B cell (primary cell): ENCODE measurements at regions not wholly inside any gene's neighbourhood (a gene's known extent, or its start where the extent isn't known, plus 50 kb on each side); places are given as distances from the start of the nearest gene placed in this dataset.

Experiments used
- ATAC-seq: fragments of 200-7000 bp; cut with Tn5 transposase; one replicate; pipeline ENCODE4 v1.10.0; 2021; ENCODE audit warnings: low read depth, mild to moderate bottlenecking, moderate number of reproducible peaks, moderate library complexity
- CTCF ChIA-PET: fragments of 350-600 bp; sonication (Branson Sonifier 250); formaldehyde crosslinking; loops from one replicate; lab custom pipeline; 2021; ENCODE audit warnings: antibody characterized with exemption, inconsistent platforms; lab: Charles Lee
- POLR2A ChIA-PET: fragments of 350-600 bp; sonication (Branson Sonifier 250); formaldehyde crosslinking; loops from one replicate; lab custom pipeline; 2021; ENCODE audit warnings: antibody characterized with exemption; lab: Charles Lee
- DNase-seq: peaks from one replicate; pipeline ENCODE4 v3.0.0; 2013
- H2AFZ ChIP-seq: 2 replicates; pipeline ENCODE4 v1.6.1; 2012; ENCODE audit warnings: mild to moderate bottlenecking, low read depth, low read length; ENCODE audit not compliant: insufficient read depth, poor library complexity, severe bottlenecking
- H3K27ac ChIP-seq, 2 donors: 1 replicate in 1 of 2; 2 replicates in 1 of 2; pipeline ENCODE4 v1.5.1; 2012 to 2013; ENCODE audit warnings: low read length in 2 of 2, mild to moderate bottlenecking in 2 of 2, moderate library complexity in 1 of 2
- H3K27me3 ChIP-seq, 4 experiments: fragments of 200-600 bp in 1 of 4; sonication (generic) in 1 of 4; replicated peaks in 1 of 4; 1 replicate in 2 of 4; 2 replicates in 2 of 4; pipeline versions ENCODE4 v1.6.1 to v1.7.0; 2013 to 2016; ENCODE audit warnings: low read length in 3 of 4, mild to moderate bottlenecking in 2 of 4, mixed read lengths in 1 of 4, moderate library complexity in 1 of 4; ENCODE audit not compliant: insufficient read depth in 4 of 4, control insufficient read depth in 3 of 4; ENCODE audit errors: control extremely low read depth in 1 of 4
- H3K36me3 ChIP-seq, 2 experiments: replicated peaks in 1 of 2; 1 replicate in 1 of 2; 2 replicates in 1 of 2; pipeline versions ENCODE4 v1.6.1 to v1.7.1; 2013; ENCODE audit warnings: low read length in 1 of 2; ENCODE audit not compliant: insufficient read depth in 2 of 2, control insufficient read depth in 1 of 2; ENCODE audit errors: control extremely low read depth in 1 of 2, extremely low read depth in 1 of 2
- H3K4me1 ChIP-seq, 2 donors: fragments of 200-600 bp in 1 of 2; sonication (generic) in 1 of 2; 1 replicate in 1 of 2; 2 replicates in 1 of 2; pipeline versions ENCODE4 v1.5.1 to v1.6.1; 2013 to 2017; ENCODE audit warnings: low read length in 2 of 2; ENCODE audit not compliant: control insufficient read depth in 2 of 2, insufficient read depth in 2 of 2
- H3K4me2 ChIP-seq: replicated peaks from 2 replicates; pipeline ENCODE3; 2012; ENCODE audit warnings: mild to moderate bottlenecking, low read depth, low read length; ENCODE audit not compliant: poor library complexity, severe bottlenecking
- H3K4me3 ChIP-seq, 5 experiments: fragments of 200-600 bp in 1 of 5; sonication (generic) in 1 of 5; 1 replicate in 3 of 5; 2 replicates in 2 of 5; pipeline versions ENCODE4 v1.5.1 to v1.7.0; 2011 to 2016; ENCODE audit warnings: low read length in 4 of 5, mild to moderate bottlenecking in 4 of 5, low read depth in 2 of 5, control low read depth in 1 of 5, moderate library complexity in 1 of 5; ENCODE audit not compliant: insufficient read depth in 1 of 5; ENCODE audit errors: control extremely low read depth in 1 of 5, extremely low read depth in 1 of 5
- H3K79me2 ChIP-seq: fragments of 200-600 bp; sonication (generic); one replicate; pipeline ENCODE4 v1.6.0; 2016; ENCODE audit warnings: low read length; ENCODE audit not compliant: control insufficient read depth, insufficient read depth
- H3K9ac ChIP-seq: fragments of 200-600 bp; sonication (generic); 2 replicates; pipeline ENCODE4 v1.6.1; 2017; ENCODE audit warnings: mild to moderate bottlenecking, low read length, moderate library complexity
- H3K9me3 ChIP-seq, 3 donors: one replicate each; pipeline versions ENCODE4 v1.6.1 to v1.7.1; 2013; ENCODE audit warnings: low read length in 2 of 3; ENCODE audit not compliant: control insufficient read depth in 2 of 3, insufficient read depth in 1 of 3; ENCODE audit errors: control extremely low read depth in 1 of 3
- H4K20me1 ChIP-seq: 2 replicates; pipeline ENCODE4 v1.6.0; 2012; ENCODE audit warnings: mild to moderate bottlenecking, low read length; ENCODE audit not compliant: insufficient read depth, control insufficient read depth, poor library complexity, severe bottlenecking
- H3K27ac Mint-ChIP-seq: one replicate; pipeline ENCODE4 v1.8.0; 2021; ENCODE audit warnings: mixed read lengths
- H3K27me3 Mint-ChIP-seq: one replicate; pipeline ENCODE4 v1.8.0; 2021; ENCODE audit warnings: mixed read lengths
- H3K4me1 Mint-ChIP-seq: one replicate; pipeline ENCODE4 v1.8.0; 2021; ENCODE audit warnings: mixed read lengths
- H3K4me3 Mint-ChIP-seq: one replicate; pipeline ENCODE4 v1.8.0; 2021; ENCODE audit warnings: mixed read lengths
- H3K9me3 Mint-ChIP-seq: one replicate; pipeline ENCODE4 v1.8.0; 2022; ENCODE audit warnings: mixed read lengths; ENCODE audit not compliant: insufficient read depth
- EZH2 ChIP-seq: IDR thresholded peaks from 2 replicates; pipeline ENCODE4 v1.6.1; 2012; ENCODE audit warnings: borderline replicate concordance, low read depth, mild to moderate bottlenecking, moderate library complexity, low read length; ENCODE audit not compliant: insufficient read depth, poor library complexity, severe bottlenecking
- WGBS: methylation state at CpG from one replicate; pipeline ENCODE4 v1.1.5; 2013; ENCODE audit warnings: missing lambda C conversion rate; ENCODE audit not compliant: insufficient coverage; 5-methylcytosine and 5-hydroxymethylcytosine counted together
- intact Hi-C: fragments of 100-400 bp; cut with micrococcal nuclease; formaldehyde crosslinking; loops from one replicate; pipeline ENCODE4 v1.10.0; 2022
- TF ChIP-seq, protein P1 (sequence below): fragments of 200-600 bp; IDR thresholded peaks from one replicate; pipeline ENCODE4 v1.8.0; 2022; ENCODE audit warnings: antibody characterized with exemption, mild to moderate bottlenecking

DNA sequence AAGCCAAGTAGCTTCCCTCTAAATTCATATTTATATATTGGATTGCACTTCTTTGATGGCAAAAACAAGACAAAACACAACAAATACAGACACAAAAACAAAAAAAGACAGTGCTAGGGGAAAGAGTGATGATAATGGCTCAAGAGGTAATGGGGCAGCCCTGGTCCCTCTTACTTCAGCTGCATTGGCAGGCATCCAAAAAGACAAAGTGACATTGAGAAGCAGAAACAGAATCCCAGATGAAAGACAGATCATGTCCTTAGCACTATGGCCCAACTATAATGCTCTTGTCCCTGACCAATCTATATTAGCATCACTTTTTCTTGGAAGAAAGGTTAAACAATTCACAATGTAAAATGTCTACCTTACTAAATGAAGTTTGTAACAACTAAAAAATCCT, 76.2 kb downstream of the GPR85 start:
- intact Hi-C loops = no loop called here
- DNase-seq = no peak
- POLR2A ChIA-PET = no interaction called here

DNA sequence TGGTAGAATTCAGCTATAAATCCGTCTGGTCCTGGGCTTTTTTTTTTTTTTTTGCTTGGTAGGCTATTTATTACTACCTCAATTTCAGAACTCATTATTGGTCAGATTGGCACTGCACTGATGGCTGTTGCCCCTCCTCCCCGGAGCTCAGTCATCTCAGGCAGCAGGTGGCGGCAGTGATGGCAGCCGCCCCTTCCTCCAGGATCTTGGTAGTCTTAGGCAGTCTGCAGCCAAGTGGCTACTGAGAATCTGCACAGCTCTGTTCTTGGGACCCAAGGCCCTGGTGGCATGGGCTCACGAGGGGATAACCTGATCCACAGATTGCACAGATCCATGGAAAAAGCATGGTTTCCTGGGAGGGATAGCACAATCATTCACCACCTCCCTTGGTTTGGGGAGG, 77.9 kb downstream of the GPR85 start:
- DNase-seq (no peak), ATAC-seq (no peak)
- 94% methylated on average over 3 of the region's 5 CpGs for WGBS
- Histone ChIP-seq H2AFZ (no peak overlapping the region), H4K20me1 (no peaks in the 10 kb centered on the region), H3K36me3 (no peaks in the 10 kb centered on the region), H3K79me2 (no peaks in the 10 kb centered on the region), H3K27ac (no peak overlapping the region), H3K9me3 (no peaks in the 10 kb centered on the region), H3K4me2 (no peak overlapping the region), H3K4me3 (no peak overlapping the region), H3K4me1 (no peaks in the 10 kb centered on the region), H3K9ac (no peak overlapping the region), H3K27me3 (peaks cover 0 to 2% (median 0%) of the 10 kb centered on the region in 4 experiments)
- intact Hi-C loops = no loop called here
- Mint-ChIP-seq H3K4me1 (no peaks in the 10 kb centered on the region), H3K4me3 (no peak overlapping the region), H3K9me3 (peaks cover 7% of the 10 kb centered on the region), H3K27me3 (no peaks in the 10 kb centered on the region), H3K27ac (no peak overlapping the region)
- CTCF ChIA-PET = no interaction called here
- POLR2A ChIA-PET = no interaction called here
- TF ChIP-seq, protein P1, sequence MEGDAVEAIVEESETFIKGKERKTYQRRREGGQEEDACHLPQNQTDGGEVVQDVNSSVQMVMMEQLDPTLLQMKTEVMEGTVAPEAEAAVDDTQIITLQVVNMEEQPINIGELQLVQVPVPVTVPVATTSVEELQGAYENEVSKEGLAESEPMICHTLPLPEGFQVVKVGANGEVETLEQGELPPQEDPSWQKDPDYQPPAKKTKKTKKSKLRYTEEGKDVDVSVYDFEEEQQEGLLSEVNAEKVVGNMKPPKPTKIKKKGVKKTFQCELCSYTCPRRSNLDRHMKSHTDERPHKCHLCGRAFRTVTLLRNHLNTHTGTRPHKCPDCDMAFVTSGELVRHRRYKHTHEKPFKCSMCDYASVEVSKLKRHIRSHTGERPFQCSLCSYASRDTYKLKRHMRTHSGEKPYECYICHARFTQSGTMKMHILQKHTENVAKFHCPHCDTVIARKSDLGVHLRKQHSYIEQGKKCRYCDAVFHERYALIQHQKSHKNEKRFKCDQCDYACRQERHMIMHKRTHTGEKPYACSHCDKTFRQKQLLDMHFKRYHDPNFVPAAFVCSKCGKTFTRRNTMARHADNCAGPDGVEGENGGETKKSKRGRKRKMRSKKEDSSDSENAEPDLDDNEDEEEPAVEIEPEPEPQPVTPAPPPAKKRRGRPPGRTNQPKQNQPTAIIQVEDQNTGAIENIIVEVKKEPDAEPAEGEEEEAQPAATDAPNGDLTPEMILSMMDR = no peak
- no peak for TF ChIP-seq EZH2

More for the DNA sequence above, 76.2 kb downstream of the GPR85 start:
- Histone ChIP-seq H4K20me1 (no peaks in the 10 kb centered on the region), H3K4me3 (no peak overlapping the region), H3K9me3 (no peaks in the 10 kb centered on the region), H3K4me1 (no peaks in the 10 kb centered on the region), H2AFZ (no peak overlapping the region), H3K27me3 (peaks cover 0 to 2% (median 0%) of the 10 kb centered on the region in 4 experiments), H3K4me2 (no peak overlapping the region), H3K36me3 (no peaks in the 10 kb centered on the region), H3K9ac (no peak overlapping the region), H3K79me2 (no peaks in the 10 kb centered on the region), H3K27ac (no peak overlapping the region)
- ATAC-seq = no peak
- TF ChIP-seq, protein P1 = no peak
- no peak for TF ChIP-seq EZH2
- no peaks in the 10 kb centered on the region for H3K27me3 Mint-ChIP-seq
- H3K27ac Mint-ChIP-seq = no peak overlapping the region
- no peaks in the 10 kb centered on the region for H3K4me1 Mint-ChIP-seq
- peaks cover 7% of the 10 kb centered on the region for H3K9me3 Mint-ChIP-seq
- CTCF ChIA-PET = no interaction called here
- no peak overlapping the region for H3K4me3 Mint-ChIP-seq
